H1 (cell line): ENCODE measurements at regions not wholly inside any gene's neighbourhood (a gene's known extent, or its start where the extent isn't known, plus 50 kb on each side); places are given as distances from the start of the nearest gene placed in this dataset.

Experiments used
- CTCF ChIA-PET: fragments of 300-600 bp; sonication (Branson Sonifier 250); formaldehyde crosslinking; loops from one replicate; lab custom pipeline; 2021; ENCODE audit not compliant: partially characterized antibody; lab: Charles Lee
- POLR2A ChIA-PET: fragments of 300-600 bp; sonication (Branson Sonifier 250); formaldehyde crosslinking; loops from one replicate; lab custom pipeline; 2021; ENCODE audit warnings: inconsistent platforms; ENCODE audit not compliant: partially characterized antibody; lab: Charles Lee
- DNase-seq, 2 experiments: peaks; one replicate each; pipeline versions ENCODE4 v3.0.0 to v3.0.0-alpha.2; 2010 to 2022; ENCODE audit warnings: low spot score in 2 of 2, low read depth in 1 of 2, mixed read lengths in 1 of 2
- FAIRE-seq: peaks from 2 replicates; lab custom pipeline; 2011; peaks lifted over from hg19 to GRCh38; lab: Jason Lieb, UNC
- H2AFZ ChIP-seq: 2 replicates; pipeline ENCODE4 v1.8.1; 2012; ENCODE audit warnings: low read length, inconsistent platforms
- H2AK5ac ChIP-seq: 2 replicates; pipeline ENCODE4 v1.6.1; 2013; ENCODE audit warnings: low read depth, low read length
- H2BK120ac ChIP-seq: replicated peaks from 2 replicates; pipeline ENCODE3; 2013; ENCODE audit warnings: low read depth, low read length, inconsistent platforms
- H2BK12ac ChIP-seq: 2 replicates; pipeline ENCODE4 v1.6.1; 2013; ENCODE audit warnings: low read depth, low read length
- H2BK15ac ChIP-seq: 2 replicates; pipeline ENCODE4 v1.6.1; 2013; ENCODE audit warnings: low read length
- H2BK20ac ChIP-seq: 2 replicates; pipeline ENCODE4 v1.6.1; 2013; ENCODE audit warnings: low read length
- H2BK5ac ChIP-seq: 2 replicates; pipeline ENCODE4 v1.6.1; 2013; ENCODE audit warnings: low read depth, low read length
- H3K14ac ChIP-seq: 2 replicates; pipeline ENCODE4 v1.6.1; 2013; ENCODE audit warnings: inconsistent platforms; ENCODE audit not compliant: insufficient read length
- H3K18ac ChIP-seq: 2 replicates; pipeline ENCODE4 v1.6.1; 2013; ENCODE audit warnings: low read length; ENCODE audit errors: extremely low read depth
- H3K23ac ChIP-seq: 2 replicates; pipeline ENCODE4 v1.6.1; 2013; ENCODE audit warnings: inconsistent platforms; ENCODE audit not compliant: insufficient read length
- H3K23me2 ChIP-seq: 2 replicates; pipeline ENCODE4 v1.6.1; 2013; ENCODE audit warnings: low read depth, low read length
- H3K27ac ChIP-seq: 2 replicates; pipeline ENCODE4 v1.6.1; 2011; ENCODE audit warnings: low read depth, low read length, inconsistent platforms
- H3K27me3 ChIP-seq, 4 experiments: replicated peaks in 1 of 4; 1 replicate in 1 of 4; 2 replicates in 3 of 4; pipeline versions ENCODE4 v1.6.1 to v1.8.1; 2011 to 2013; ENCODE audit warnings: low read length in 3 of 4, mild to moderate bottlenecking in 3 of 4, inconsistent platforms in 2 of 4, mixed read lengths in 2 of 4, moderate library complexity in 1 of 4; ENCODE audit not compliant: control insufficient read depth in 3 of 4, insufficient read depth in 3 of 4; ENCODE audit errors: extremely low read depth in 1 of 4
- H3K36me3 ChIP-seq, 4 experiments: 2 replicates each; pipeline versions ENCODE4 v1.6.1 to v1.8.1; 2011 to 2013; ENCODE audit warnings: mild to moderate bottlenecking in 4 of 4, low read length in 3 of 4, moderate library complexity in 2 of 4, control low read depth in 1 of 4, inconsistent platforms in 1 of 4; ENCODE audit not compliant: insufficient read depth in 4 of 4, control insufficient read depth in 2 of 4
- H3K4ac ChIP-seq: replicated peaks from 2 replicates; pipeline ENCODE3; 2013; ENCODE audit warnings: low read length, low read depth, mixed read lengths, inconsistent platforms; ENCODE audit not compliant: insufficient read length
- H3K4me1 ChIP-seq, 4 experiments: replicated peaks in 1 of 4; 1 replicate in 1 of 4; 2 replicates in 3 of 4; pipeline versions ENCODE4 v1.6.1 to v1.8.1; 2011 to 2013; ENCODE audit warnings: low read length in 3 of 4, inconsistent platforms in 2 of 4, mixed read lengths in 1 of 4; ENCODE audit not compliant: insufficient read depth in 4 of 4, control insufficient read depth in 3 of 4
- H3K4me2 ChIP-seq, 2 experiments: 2 replicates each; pipeline versions ENCODE4 v1.6.1 to v1.8.1; 2011 to 2013; ENCODE audit warnings: low read depth in 2 of 2, low read length in 2 of 2, control low read depth in 1 of 2, inconsistent platforms in 1 of 2, mild to moderate bottlenecking in 1 of 2; ENCODE audit not compliant: insufficient read depth in 1 of 2
- H3K4me3 ChIP-seq, 4 experiments: fragments of 200-600, 300-600 bp in 1 of 4; sonication (generic), shearing (Covaris generic), sonication (Bioruptor Twin) in 1 of 4; 2 replicates each; pipeline versions ENCODE4 v1.5.1 to v1.8.1; 2011 to 2016; ENCODE audit warnings: low read length in 4 of 4, low read depth in 3 of 4, control low read depth in 2 of 4, inconsistent platforms in 2 of 4, mild to moderate bottlenecking in 2 of 4, mixed read lengths in 1 of 4, moderate library complexity in 1 of 4; ENCODE audit not compliant: insufficient read depth in 2 of 4; ENCODE audit errors: extremely low read depth in 1 of 4
- H3K56ac ChIP-seq: replicated peaks from 2 replicates; pipeline ENCODE3; 2013; ENCODE audit warnings: low read depth, mild to moderate bottlenecking, mixed read lengths, low read length, inconsistent platforms; ENCODE audit not compliant: insufficient read length
- H3K79me1 ChIP-seq: 2 replicates; pipeline ENCODE4 v1.6.1; 2013; ENCODE audit warnings: low read depth, low read length, control low read depth
- H3K79me2 ChIP-seq, 2 experiments: 2 replicates each; pipeline versions ENCODE4 v1.6.1 to v1.8.1; 2012 to 2013; ENCODE audit warnings: low read length in 2 of 2, mild to moderate bottlenecking in 2 of 2, inconsistent platforms in 1 of 2; ENCODE audit not compliant: insufficient read depth in 2 of 2, control insufficient read depth in 1 of 2
- H3K9ac ChIP-seq, 4 experiments: replicated peaks in 1 of 4; 1 replicate in 1 of 4; 2 replicates in 3 of 4; pipeline versions ENCODE4 v1.6.1 to v1.8.1; 2011 to 2013; ENCODE audit warnings: low read depth in 3 of 4, low read length in 3 of 4, control low read depth in 2 of 4, mild to moderate bottlenecking in 2 of 4, moderate library complexity in 2 of 4, inconsistent platforms in 1 of 4; ENCODE audit errors: extremely low read depth in 1 of 4
- H3K9me3 ChIP-seq, 2 experiments: 2 replicates each; pipeline versions ENCODE4 v1.6.1 to v1.8.1; 2012 to 2013; ENCODE audit warnings: mild to moderate bottlenecking in 2 of 2, moderate library complexity in 2 of 2, control low read depth in 1 of 2, inconsistent platforms in 1 of 2, low read depth in 1 of 2, low read length in 1 of 2, mixed read lengths in 1 of 2; ENCODE audit not compliant: insufficient read depth in 2 of 2
- H4K20me1 ChIP-seq, 2 experiments: replicated peaks in 1 of 2; 2 replicates each; pipeline versions ENCODE3 to v1.8.1; 2011 to 2013; ENCODE audit warnings: inconsistent platforms in 2 of 2, low read length in 2 of 2, mild to moderate bottlenecking in 1 of 2; ENCODE audit not compliant: insufficient read depth in 2 of 2, control insufficient read depth in 1 of 2
- H4K5ac ChIP-seq: 2 replicates; pipeline ENCODE4 v1.6.1; 2013; ENCODE audit warnings: low read length, low read depth, mixed read lengths, inconsistent platforms; ENCODE audit not compliant: insufficient read length
- H4K8ac ChIP-seq: 2 replicates; pipeline ENCODE4 v1.8.0; 2013; ENCODE audit warnings: mild to moderate bottlenecking, moderate library complexity, low read length, inconsistent platforms; ENCODE audit not compliant: insufficient read depth; ENCODE audit errors: extremely low read depth
- H4K91ac ChIP-seq: replicated peaks from 2 replicates; pipeline ENCODE3; 2013; ENCODE audit warnings: low read length, mixed read lengths, inconsistent platforms; ENCODE audit not compliant: insufficient read length
- EGR1 ChIP-seq: IDR thresholded peaks from 2 replicates; pipeline ENCODE4 v1.6.1; 2011; ENCODE audit warnings: low read depth, low read length, borderline replicate concordance
- FOSL1 ChIP-seq: IDR thresholded peaks from 2 replicates; pipeline ENCODE4 v1.6.1; 2011; ENCODE audit warnings: mild to moderate bottlenecking, low read depth, low read length, moderate library complexity; ENCODE audit not compliant: insufficient read depth
- MAFK ChIP-seq: IDR thresholded peaks from 2 replicates; pipeline ENCODE4 v1.6.1; 2012; ENCODE audit warnings: low read depth, mild to moderate bottlenecking, improper control_type of control experiment, low read length
- NRF1 ChIP-seq: IDR thresholded peaks from 2 replicates; pipeline ENCODE4 v1.6.1; 2011; ENCODE audit warnings: mild to moderate bottlenecking, low read depth, low read length, improper control_type of control experiment
- WGBS, 2 experiments: shearing (Covaris generic) in 1 of 2; methylation state at CpG; one replicate each; pipeline versions ENCODE4 v1.1.6 to v1.1.7; 2013 to 2015; ENCODE audit warnings: low lambda C conversion rate in 2 of 2, mixed read lengths in 2 of 2, inconsistent platforms in 1 of 2, low coverage in 1 of 2, missing lambda C conversion rate in 1 of 2; ENCODE audit not compliant: insufficient replicate concordance in 2 of 2, insufficient coverage in 1 of 2, insufficient read length in 1 of 2; ENCODE audit errors: extremely low coverage in 1 of 2, missing lambda C conversion rate in 1 of 2; 5-methylcytosine and 5-hydroxymethylcytosine counted together

DNA sequence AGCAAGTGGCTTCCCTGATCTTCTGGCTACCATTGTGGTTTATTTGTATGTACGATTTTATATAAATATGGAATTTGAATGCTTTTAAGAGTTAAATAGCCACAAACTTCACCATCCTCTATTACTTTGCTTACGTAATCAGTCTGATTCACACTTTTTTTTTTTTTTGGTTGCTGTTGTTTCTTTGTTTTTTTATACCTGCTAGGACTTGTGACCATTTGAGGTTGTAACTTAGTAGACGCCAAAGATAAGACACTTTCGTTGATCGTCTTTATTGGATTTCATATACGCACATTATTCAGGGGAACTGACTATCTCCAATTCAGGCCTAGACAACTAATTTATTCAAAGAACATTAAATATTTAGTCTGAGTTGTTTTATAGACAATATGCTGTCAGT, 559.0 kb downstream of the CBLN4 start:
- Histone ChIP-seq H3K4ac (no peak overlapping the region), H3K27ac (no peak overlapping the region), H2BK120ac (no peak overlapping the region), H3K18ac (no peak overlapping the region), H3K56ac (no peak overlapping the region), H2BK15ac (no peak overlapping the region), H3K79me2 (no peaks in the 10 kb centered on the region), H3K23me2 (no peaks in the 10 kb centered on the region), H3K9me3 (no peaks in the 10 kb centered on the region), H3K36me3 (no peaks in the 10 kb centered on the region), H2AK5ac (no peak overlapping the region), H3K27me3 (no peaks in the 10 kb centered on the region), H3K79me1 (no peaks in the 10 kb centered on the region), H3K4me3 (no peak overlapping the region), H4K91ac (no peak overlapping the region), H4K8ac (no peak overlapping the region), H2AFZ (no peak overlapping the region), H4K5ac (no peak overlapping the region), H3K23ac (no peak overlapping the region), H3K4me1 (peaks cover 0 to 4% (median 0%) of the 10 kb centered on the region in 4 experiments; a peak in 2 of 7 replicates), H3K9ac (no peak overlapping the region), H4K20me1 (no peaks in the 10 kb centered on the region), H3K14ac (no peak overlapping the region), H2BK12ac (no peak overlapping the region), H2BK20ac (no peak overlapping the region), H3K4me2 (no peak overlapping the region), H2BK5ac (no peak overlapping the region)
- no peak for FAIRE-seq
- TF ChIP-seq FOSL1: no peak
- no peak for TF ChIP-seq EGR1
- TF ChIP-seq MAFK: no peak
- TF ChIP-seq NRF1: no peak
- ChIA-PET CTCF (no interaction called here), POLR2A (no interaction called here)
- no peak for DNase-seq
- 79% methylated on average over 6 of the region's 6 CpGs; no CpG with 5 or more reads in 1 of the 2 experiments for WGBS, 2 experiments
